ENCODE measurements at regions not wholly inside any gene's neighbourhood (a gene's known extent, or its start where the extent isn't known, plus 50 kb on each side); places are given as distances from the start of the nearest gene placed in this dataset.

DNA sequence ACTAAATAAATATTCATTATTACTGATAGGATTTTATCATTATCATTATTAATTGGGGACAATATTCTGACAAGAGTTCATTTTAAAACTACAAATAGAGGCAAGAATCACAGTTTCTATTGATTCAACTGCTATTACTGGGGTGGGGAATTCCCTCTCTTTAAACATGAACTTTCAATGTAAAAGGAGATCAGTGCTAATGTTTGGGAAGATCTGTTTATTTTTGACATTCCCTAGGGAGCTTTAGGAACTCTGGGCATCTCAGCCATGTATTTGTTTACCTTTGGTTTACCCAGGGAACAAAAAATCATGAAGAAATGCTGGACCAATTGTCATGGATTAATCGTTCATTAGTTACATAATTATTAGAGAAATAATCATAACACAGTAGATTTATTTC lies 443.2 kb upstream of the AKR1E2 start:
- TF ChIP-seq TAF1 (IDR thresholded peaks at IDR 0.05; ENCODE audit: low read depth) (no peak), USF1 (IDR thresholded peaks at IDR 0.05) (no peak), TEAD4 (IDR thresholded peaks at IDR 0.05) (no peak), ZBTB7A (IDR thresholded peaks at IDR 0.05; ENCODE audit: low read depth) (no peak), CEBPB (IDR thresholded peaks at IDR 0.05) (no peak), NFIC (IDR thresholded peaks at IDR 0.05) (no peak), EGR1 (IDR thresholded peaks at IDR 0.05) (no peak), RAD21 (IDR thresholded peaks at IDR 0.05; ENCODE audit: low read depth) (no peak)
- TF ChIP-seq, protein P1, sequence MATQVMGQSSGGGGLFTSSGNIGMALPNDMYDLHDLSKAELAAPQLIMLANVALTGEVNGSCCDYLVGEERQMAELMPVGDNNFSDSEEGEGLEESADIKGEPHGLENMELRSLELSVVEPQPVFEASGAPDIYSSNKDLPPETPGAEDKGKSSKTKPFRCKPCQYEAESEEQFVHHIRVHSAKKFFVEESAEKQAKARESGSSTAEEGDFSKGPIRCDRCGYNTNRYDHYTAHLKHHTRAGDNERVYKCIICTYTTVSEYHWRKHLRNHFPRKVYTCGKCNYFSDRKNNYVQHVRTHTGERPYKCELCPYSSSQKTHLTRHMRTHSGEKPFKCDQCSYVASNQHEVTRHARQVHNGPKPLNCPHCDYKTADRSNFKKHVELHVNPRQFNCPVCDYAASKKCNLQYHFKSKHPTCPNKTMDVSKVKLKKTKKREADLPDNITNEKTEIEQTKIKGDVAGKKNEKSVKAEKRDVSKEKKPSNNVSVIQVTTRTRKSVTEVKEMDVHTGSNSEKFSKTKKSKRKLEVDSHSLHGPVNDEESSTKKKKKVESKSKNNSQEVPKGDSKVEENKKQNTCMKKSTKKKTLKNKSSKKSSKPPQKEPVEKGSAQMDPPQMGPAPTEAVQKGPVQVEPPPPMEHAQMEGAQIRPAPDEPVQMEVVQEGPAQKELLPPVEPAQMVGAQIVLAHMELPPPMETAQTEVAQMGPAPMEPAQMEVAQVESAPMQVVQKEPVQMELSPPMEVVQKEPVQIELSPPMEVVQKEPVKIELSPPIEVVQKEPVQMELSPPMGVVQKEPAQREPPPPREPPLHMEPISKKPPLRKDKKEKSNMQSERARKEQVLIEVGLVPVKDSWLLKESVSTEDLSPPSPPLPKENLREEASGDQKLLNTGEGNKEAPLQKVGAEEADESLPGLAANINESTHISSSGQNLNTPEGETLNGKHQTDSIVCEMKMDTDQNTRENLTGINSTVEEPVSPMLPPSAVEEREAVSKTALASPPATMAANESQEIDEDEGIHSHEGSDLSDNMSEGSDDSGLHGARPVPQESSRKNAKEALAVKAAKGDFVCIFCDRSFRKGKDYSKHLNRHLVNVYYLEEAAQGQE (IDR thresholded peaks at IDR 0.05; ENCODE audit: low read depth): no peak

- TF ChIP-seq EP300 (IDR thresholded peaks at IDR 0.05; ENCODE audit: borderline replicate concordance): no peak
- TF ChIP-seq CEBPB (IDR thresholded peaks at IDR 0.05): no peak
- TF ChIP-seq NFIC (IDR thresholded peaks at IDR 0.05): no peak
- no peak for TF ChIP-seq YY1 (IDR thresholded peaks at IDR 0.05; ENCODE audit: low read depth)
- no peak for TF ChIP-seq RAD21 (IDR thresholded peaks at IDR 0.05; ENCODE audit: low read depth)
- no peak for TF ChIP-seq TCF12 (IDR thresholded peaks at IDR 0.05; ENCODE audit: low read depth)
- TF ChIP-seq USF1 (IDR thresholded peaks at IDR 0.05): no peak
- no peak for TF ChIP-seq TAF1 (IDR thresholded peaks at IDR 0.05; ENCODE audit: low read depth)
- no peak for TF ChIP-seq EGR1 (IDR thresholded peaks at IDR 0.05)
- TF ChIP-seq MAX (IDR thresholded peaks at IDR 0.05): no peak
- TF ChIP-seq TEAD4 (IDR thresholded peaks at IDR 0.05): no peak
- TF ChIP-seq, protein P1 (IDR thresholded peaks at IDR 0.05; ENCODE audit: low read depth): no peak
- TF ChIP-seq ZBTB7A (IDR thresholded peaks at IDR 0.05; ENCODE audit: low read depth): no peak
These were observed 452.4 kb upstream of the AKR1E2 start for GRCh38 chr10:4373612-4374011.

GRCh38 chr10:4373098-4373497 lies 452.9 kb upstream of the AKR1E2 start:
- TF ChIP-seq TAF1 (IDR thresholded peaks at IDR 0.05; ENCODE audit: low read depth) (no peak), EP300 (IDR thresholded peaks at IDR 0.05; ENCODE audit: borderline replicate concordance) (no peak), CREB1 (IDR thresholded peaks at IDR 0.05; ENCODE audit: low read depth) (no peak), EGR1 (IDR thresholded peaks at IDR 0.05) (no peak), FOXM1 (IDR thresholded peaks at IDR 0.05; ENCODE audit: borderline replicate concordance, low read depth) (no peak), TEAD4 (IDR thresholded peaks at IDR 0.05) (no peak), USF1 (IDR thresholded peaks at IDR 0.05) (no peak), CEBPB (IDR thresholded peaks at IDR 0.05) (no peak), TCF12 (IDR thresholded peaks at IDR 0.05; ENCODE audit: low read depth) (no peak), MAX (IDR thresholded peaks at IDR 0.05) (no peak), RAD21 (IDR thresholded peaks at IDR 0.05; ENCODE audit: low read depth) (no peak), NFIC (IDR thresholded peaks at IDR 0.05) (no peak)
- TF ChIP-seq, protein P1 (IDR thresholded peaks at IDR 0.05; ENCODE audit: low read depth): no peak

GRCh38 chr10:4372601-4373000 lies 453.4 kb upstream of the AKR1E2 start:
- TF ChIP-seq TEAD4 (IDR thresholded peaks at IDR 0.05) (no peak), TCF12 (IDR thresholded peaks at IDR 0.05; ENCODE audit: low read depth) (no peak), RAD21 (IDR thresholded peaks at IDR 0.05; ENCODE audit: low read depth) (no peak), ZBTB7A (IDR thresholded peaks at IDR 0.05; ENCODE audit: low read depth) (no peak), YY1 (IDR thresholded peaks at IDR 0.05; ENCODE audit: low read depth) (no peak)

Data from Ishikawa (cell line).